ENCODE measurements at regions not wholly inside any gene's neighbourhood (a gene's known extent, or its start where the extent isn't known, plus 50 kb on each side); places are given as distances from the start of the nearest gene placed in this dataset.

DNA sequence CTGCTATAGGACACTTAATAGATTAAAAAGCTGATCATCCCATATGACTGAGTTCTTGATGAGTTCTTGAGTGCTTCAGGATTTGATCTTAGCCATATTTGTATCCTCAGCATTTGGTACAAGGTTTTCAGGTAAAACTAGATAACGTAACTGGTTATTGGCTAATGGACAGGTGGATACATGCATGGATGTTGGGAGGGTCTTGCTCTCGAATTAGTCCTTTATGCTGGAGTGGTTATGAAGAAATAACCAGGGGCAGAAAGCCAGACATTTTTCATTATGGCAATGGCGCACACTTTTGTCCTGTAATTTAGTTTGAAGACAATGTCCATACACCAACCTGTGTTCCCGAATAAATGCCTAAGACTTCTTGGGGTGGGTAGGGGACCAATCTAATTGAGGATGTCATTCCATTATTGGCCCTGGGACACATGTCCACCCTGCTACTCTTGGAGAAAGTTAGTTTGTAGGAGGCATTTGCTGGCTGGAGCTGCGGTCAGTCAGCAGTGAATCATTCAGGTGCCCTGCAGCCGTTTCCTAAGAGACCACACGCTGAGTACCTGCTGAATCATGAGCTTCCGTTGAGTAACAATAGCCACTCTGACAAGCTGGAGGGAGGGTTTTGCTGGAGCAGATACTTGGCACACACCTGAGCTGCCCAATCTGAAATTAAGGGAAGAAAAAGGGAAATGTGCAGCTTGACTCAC lies 194.4 kb downstream of the FOXA2 start:
- no peak for TF ChIP-seq CTCF (IDR thresholded peaks at IDR 0.05)
- no peak for TF ChIP-seq POLR2AphosphoS5 (IDR thresholded peaks at IDR 0.05)
- no peak for TF ChIP-seq POLR2A (IDR thresholded peaks at IDR 0.05)

All from breast epithelium (tissue), 3 donors.